Esophagus squamous epithelium (tissue), 4 donors: ENCODE measurements at regions not wholly inside any gene's neighbourhood (a gene's known extent, or its start where the extent isn't known, plus 50 kb on each side); places are given as distances from the start of the nearest gene placed in this dataset.

Experiments used
- POLR2A ChIP-seq, 4 donors: fragments of 450-650 bp; IDR thresholded peaks; one replicate each; pipeline ENCODE4 v1.6.1; 2017; ENCODE audit warnings: antibody characterized with exemption in 4 of 4, mild to moderate bottlenecking in 4 of 4, moderate library complexity in 3 of 4
- TF ChIP-seq, protein P1 (sequence below), 6 experiments: fragments of 450-650 bp in 4 of 6; fragments of 200-600 bp in 2 of 6; sonication (generic) in 2 of 6; IDR thresholded peaks; one replicate each; pipeline ENCODE4 v1.5.1; 2016 to 2019; ENCODE audit warnings: antibody characterized with exemption in 6 of 6, mild to moderate bottlenecking in 4 of 6, moderate library complexity in 4 of 6

DNA sequence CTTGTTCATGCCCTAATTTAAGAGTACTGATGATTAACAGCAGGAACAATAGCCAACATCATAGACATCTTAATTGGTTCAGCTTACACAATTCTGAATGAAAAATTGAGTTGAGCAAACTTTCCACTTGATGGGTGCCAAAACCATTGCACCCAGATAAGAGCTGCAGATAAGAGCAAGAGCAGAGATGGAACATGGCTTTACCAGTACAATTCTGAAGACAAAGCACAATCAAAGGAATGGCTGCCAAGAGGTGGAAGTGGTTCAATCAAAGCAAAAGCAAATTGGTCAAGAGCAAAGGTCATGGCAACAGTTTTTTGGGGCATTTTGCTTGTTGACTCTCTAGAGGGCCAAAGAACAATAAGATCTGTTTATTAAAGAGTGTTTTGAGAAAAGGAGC, 65.6 kb upstream of the ATP5MC3 start:
- TF ChIP-seq, protein P1, sequence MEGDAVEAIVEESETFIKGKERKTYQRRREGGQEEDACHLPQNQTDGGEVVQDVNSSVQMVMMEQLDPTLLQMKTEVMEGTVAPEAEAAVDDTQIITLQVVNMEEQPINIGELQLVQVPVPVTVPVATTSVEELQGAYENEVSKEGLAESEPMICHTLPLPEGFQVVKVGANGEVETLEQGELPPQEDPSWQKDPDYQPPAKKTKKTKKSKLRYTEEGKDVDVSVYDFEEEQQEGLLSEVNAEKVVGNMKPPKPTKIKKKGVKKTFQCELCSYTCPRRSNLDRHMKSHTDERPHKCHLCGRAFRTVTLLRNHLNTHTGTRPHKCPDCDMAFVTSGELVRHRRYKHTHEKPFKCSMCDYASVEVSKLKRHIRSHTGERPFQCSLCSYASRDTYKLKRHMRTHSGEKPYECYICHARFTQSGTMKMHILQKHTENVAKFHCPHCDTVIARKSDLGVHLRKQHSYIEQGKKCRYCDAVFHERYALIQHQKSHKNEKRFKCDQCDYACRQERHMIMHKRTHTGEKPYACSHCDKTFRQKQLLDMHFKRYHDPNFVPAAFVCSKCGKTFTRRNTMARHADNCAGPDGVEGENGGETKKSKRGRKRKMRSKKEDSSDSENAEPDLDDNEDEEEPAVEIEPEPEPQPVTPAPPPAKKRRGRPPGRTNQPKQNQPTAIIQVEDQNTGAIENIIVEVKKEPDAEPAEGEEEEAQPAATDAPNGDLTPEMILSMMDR (IDR thresholded peaks at IDR 0.05), result no peak
- TF ChIP-seq POLR2A (IDR thresholded peaks at IDR 0.05), result no peak
